Type B pancreatic cell (in vitro differentiated cells): ENCODE measurements at regions not wholly inside any gene's neighbourhood (a gene's known extent, or its start where the extent isn't known, plus 50 kb on each side); places are given as distances from the start of the nearest gene placed in this dataset.

ENCODE experiments used
- DNase-seq: peaks from one replicate; pipeline ENCODE4 v3.0.0; 2021; ENCODE audit warnings: mixed read lengths; ENCODE audit not compliant: unreplicated experiment; ENCODE audit errors: extremely low spot score
- H3K27ac Mint-ChIP-seq: 2 replicates; pipeline ENCODE4 v1.8.0; 2021; ENCODE audit warnings: mild to moderate bottlenecking, mixed read lengths
- H3K27me3 Mint-ChIP-seq: 2 replicates; pipeline ENCODE4 v1.8.0; 2021; ENCODE audit warnings: mixed read lengths
- H3K36me3 Mint-ChIP-seq: 2 replicates; pipeline ENCODE4 v1.8.0; 2021; ENCODE audit warnings: mixed read lengths
- H3K4me1 Mint-ChIP-seq: one replicate; pipeline ENCODE4 v1.8.0; 2021; ENCODE audit warnings: mixed read lengths; ENCODE audit not compliant: unreplicated experiment
- H3K4me3 Mint-ChIP-seq: 2 replicates; pipeline ENCODE4 v1.8.0; 2021; ENCODE audit warnings: mild to moderate bottlenecking, mixed read lengths
- H3K9me3 Mint-ChIP-seq: 2 replicates; pipeline ENCODE4 v1.8.0; 2021; ENCODE audit warnings: mixed read lengths
- TF ChIP-seq, protein P1 (sequence below): fragments of 200-600 bp; sonication (generic); conservative IDR thresholded peaks from 2 replicates; pipeline ENCODE4 v1.5.0; 2021; ENCODE audit warnings: antibody characterized with exemption, mild to moderate bottlenecking

DNA sequence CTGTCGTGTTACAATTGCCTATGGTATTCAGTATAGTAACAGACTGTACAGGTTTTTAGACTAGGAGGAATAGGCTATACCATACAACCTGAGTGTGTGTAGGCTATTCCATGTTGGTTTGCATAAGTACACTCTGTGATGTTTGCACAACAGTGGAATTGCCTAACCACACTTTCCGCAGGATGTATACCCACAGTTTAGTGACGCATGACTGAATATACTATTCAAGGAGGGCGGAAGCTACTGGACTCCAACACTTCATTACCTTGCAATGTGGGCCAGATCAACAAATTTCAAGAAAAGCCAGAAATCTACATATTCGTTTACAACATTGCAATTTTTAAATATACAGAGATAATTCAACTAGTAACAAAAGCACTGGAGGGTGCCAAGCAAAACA is 317.2 kb downstream of the PDGFC start:
- no peak for DNase-seq
- no peak overlapping the region for H3K4me3 Mint-ChIP-seq
- TF ChIP-seq, protein P1, sequence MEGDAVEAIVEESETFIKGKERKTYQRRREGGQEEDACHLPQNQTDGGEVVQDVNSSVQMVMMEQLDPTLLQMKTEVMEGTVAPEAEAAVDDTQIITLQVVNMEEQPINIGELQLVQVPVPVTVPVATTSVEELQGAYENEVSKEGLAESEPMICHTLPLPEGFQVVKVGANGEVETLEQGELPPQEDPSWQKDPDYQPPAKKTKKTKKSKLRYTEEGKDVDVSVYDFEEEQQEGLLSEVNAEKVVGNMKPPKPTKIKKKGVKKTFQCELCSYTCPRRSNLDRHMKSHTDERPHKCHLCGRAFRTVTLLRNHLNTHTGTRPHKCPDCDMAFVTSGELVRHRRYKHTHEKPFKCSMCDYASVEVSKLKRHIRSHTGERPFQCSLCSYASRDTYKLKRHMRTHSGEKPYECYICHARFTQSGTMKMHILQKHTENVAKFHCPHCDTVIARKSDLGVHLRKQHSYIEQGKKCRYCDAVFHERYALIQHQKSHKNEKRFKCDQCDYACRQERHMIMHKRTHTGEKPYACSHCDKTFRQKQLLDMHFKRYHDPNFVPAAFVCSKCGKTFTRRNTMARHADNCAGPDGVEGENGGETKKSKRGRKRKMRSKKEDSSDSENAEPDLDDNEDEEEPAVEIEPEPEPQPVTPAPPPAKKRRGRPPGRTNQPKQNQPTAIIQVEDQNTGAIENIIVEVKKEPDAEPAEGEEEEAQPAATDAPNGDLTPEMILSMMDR, result no peak
- H3K9me3 Mint-ChIP-seq, result no peaks in the 10 kb centered on the region
- H3K36me3 Mint-ChIP-seq, result no peaks in the 10 kb centered on the region
- H3K4me1 Mint-ChIP-seq, result no peaks in the 10 kb centered on the region
- H3K27me3 Mint-ChIP-seq, result no peaks in the 10 kb centered on the region
- H3K27ac Mint-ChIP-seq, result no peak overlapping the region

DNA sequence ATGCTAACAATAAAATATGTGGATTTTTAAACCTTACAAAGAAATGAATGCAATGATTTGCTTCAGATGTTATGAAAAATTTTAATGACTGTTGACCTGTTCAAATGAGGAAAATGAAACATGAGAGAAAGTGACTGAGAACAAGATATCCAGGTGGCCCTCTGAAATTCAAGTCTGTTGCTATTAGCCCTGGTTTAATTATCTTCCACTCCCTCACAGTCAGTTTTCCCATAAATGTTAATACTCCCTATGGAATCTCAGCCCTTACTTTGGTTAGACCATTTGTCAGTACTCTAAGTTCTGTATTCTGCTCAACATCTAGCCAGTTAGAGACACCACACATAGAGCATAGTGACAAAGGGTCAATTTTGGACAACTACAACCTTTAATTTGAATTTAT is 327.8 kb downstream of the PDGFC start:
- no peak for DNase-seq
- Mint-ChIP-seq H3K36me3 (no peaks in the 10 kb centered on the region), H3K4me1 (peaks cover 3% of the 10 kb centered on the region), H3K4me3 (no peak overlapping the region), H3K27ac (no peak overlapping the region), H3K9me3 (peaks cover 8% of the 10 kb centered on the region), H3K27me3 (peaks cover 12% of the 10 kb centered on the region)
- TF ChIP-seq, protein P1, result no peak

DNA sequence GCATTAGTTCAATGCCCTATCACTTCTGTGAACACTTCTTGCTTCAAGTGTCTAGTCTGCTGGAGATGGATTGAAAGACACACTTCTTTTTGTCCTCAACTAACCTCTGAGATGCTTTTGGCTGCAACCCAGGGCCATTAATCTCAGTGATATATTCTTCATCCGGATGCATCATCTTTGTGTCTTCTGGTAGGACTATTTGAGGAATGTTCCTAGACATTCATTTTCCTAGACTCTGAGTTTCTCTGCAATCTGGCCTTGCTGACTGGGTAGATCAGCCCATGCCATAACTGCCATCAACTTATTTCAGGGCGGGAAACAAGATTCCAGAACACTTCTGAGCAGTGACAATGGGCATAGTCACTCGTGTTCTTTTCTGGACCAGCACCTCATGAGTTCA is 329.4 kb downstream of the PDGFC start:
- H3K27me3 Mint-ChIP-seq, result peaks cover 18% of the 10 kb centered on the region
- DNase-seq, result no peak
- no peak overlapping the region for H3K4me3 Mint-ChIP-seq
- TF ChIP-seq, protein P1, result no peak
- H3K9me3 Mint-ChIP-seq, result peaks cover 8% of the 10 kb centered on the region
- H3K4me1 Mint-ChIP-seq, result peaks cover 9% of the 10 kb centered on the region
- H3K27ac Mint-ChIP-seq, result no peak overlapping the region
- H3K36me3 Mint-ChIP-seq, result no peaks in the 10 kb centered on the region

- no peak for DNase-seq
- TF ChIP-seq, protein P1, result no peak
- Mint-ChIP-seq H3K4me3 (no peak overlapping the region), H3K36me3 (no peaks in the 10 kb centered on the region), H3K27ac (no peak overlapping the region), H3K4me1 (peaks cover 13% of the 10 kb centered on the region), H3K27me3 (peaks cover 15% of the 10 kb centered on the region), H3K9me3 (peaks cover 8% of the 10 kb centered on the region)
Measured at GRCh38 chr4:156638925-156639605, 332.5 kb downstream of the PDGFC start.

DNA sequence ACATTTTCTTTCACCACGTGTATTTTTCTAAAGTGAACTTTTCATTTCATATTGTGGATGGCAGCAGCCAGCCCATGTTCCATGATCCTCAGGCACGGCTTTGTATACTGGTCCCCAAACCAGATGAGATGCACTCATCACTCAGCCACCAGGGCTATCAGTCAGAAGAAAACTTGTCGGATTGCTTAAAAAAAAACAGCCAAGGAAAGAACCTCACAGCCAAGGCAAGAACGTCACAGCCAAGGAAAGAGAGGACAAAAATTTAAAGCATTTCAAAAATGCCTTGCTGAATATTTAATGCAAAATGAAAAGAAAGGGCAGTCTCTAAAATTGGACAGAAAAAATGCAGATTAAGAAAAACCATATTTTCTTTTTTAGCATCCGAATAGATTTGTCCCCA is 333.3 kb downstream of the PDGFC start:
- Mint-ChIP-seq H3K27ac (no peak overlapping the region), H3K4me1 (peaks cover 10% of the 10 kb centered on the region), H3K9me3 (peaks cover 8% of the 10 kb centered on the region), H3K27me3 (peaks cover 15% of the 10 kb centered on the region), H3K4me3 (no peak overlapping the region), H3K36me3 (no peaks in the 10 kb centered on the region)
- no peak for DNase-seq
- TF ChIP-seq, protein P1, result no peak
